HG02610 (cell line): ENCODE measurements at regions not wholly inside any gene's neighbourhood (a gene's known extent, or its start where the extent isn't known, plus 50 kb on each side); places are given as distances from the start of the nearest gene placed in this dataset.

Experiments
- ATAC-seq: cut with Tn5 transposase; IDR thresholded peaks from one replicate; pipeline ENCODE4 v1.9.1; 2021; ENCODE audit warnings: mild to moderate bottlenecking, moderate library complexity; ENCODE audit not compliant: unreplicated experiment

- no peak for ATAC-seq
These were observed 324.6 kb upstream of the PLSCR5 start for GRCh38 chr3:146929696-146930095.

GRCh38 chr3:146928421-146929059 lies 323.4 kb upstream of the PLSCR5 start:
- no peak for ATAC-seq

GRCh38 chr3:146921693-146922092 lies 316.5 kb upstream of the PLSCR5 start:
- ATAC-seq, result no peak

- no peak for ATAC-seq
These were observed 309.3 kb upstream of the PLSCR5 start for GRCh38 chr3:146914409-146914808.

- ATAC-seq, result no peak
These were observed 307.3 kb upstream of the PLSCR5 start for GRCh38 chr3:146912241-146913015.

- ATAC-seq, result no peak
These were observed 298.8 kb upstream of the PLSCR5 start for GRCh38 chr3:146903927-146904326.

GRCh38 chr3:146899171-146899570 lies 294.0 kb upstream of the PLSCR5 start:
- ATAC-seq, result no peak

GRCh38 chr3:146896711-146897110 lies 291.6 kb upstream of the PLSCR5 start:
- no peak for ATAC-seq

- ATAC-seq, result no peak
These were observed 290.0 kb upstream of the PLSCR5 start for GRCh38 chr3:146895026-146895749.

GRCh38 chr3:146894406-146894805 lies 289.3 kb upstream of the PLSCR5 start:
- ATAC-seq, result no peak

GRCh38 chr3:146892041-146892440 lies 286.9 kb upstream of the PLSCR5 start:
- ATAC-seq, result no peak

- no peak for ATAC-seq
These were observed 284.5 kb upstream of the PLSCR5 start for GRCh38 chr3:146889626-146890025.

- no peak for ATAC-seq
These were observed 283.0 kb upstream of the PLSCR5 start for GRCh38 chr3:146888176-146888575.

- no peak for ATAC-seq
These were observed 279.6 kb upstream of the PLSCR5 start for GRCh38 chr3:146884721-146885120.

GRCh38 chr3:146884296-146884695 lies 279.1 kb upstream of the PLSCR5 start:
- no peak for ATAC-seq

GRCh38 chr3:146883288-146883687 lies 278.1 kb upstream of the PLSCR5 start:
- ATAC-seq, result no peak

GRCh38 chr3:146881966-146882760 lies 277.0 kb upstream of the PLSCR5 start:
- ATAC-seq, result no peak

- no peak for ATAC-seq
These were observed 276.2 kb upstream of the PLSCR5 start for GRCh38 chr3:146881356-146881755.

- ATAC-seq, result no peak
These were observed 268.6 kb upstream of the PLSCR5 start for GRCh38 chr3:146873748-146874147.

- no peak for ATAC-seq
These were observed 260.1 kb upstream of the PLSCR5 start for GRCh38 chr3:146865175-146865755.

- no peak for ATAC-seq
These were observed 256.1 kb upstream of the PLSCR5 start for GRCh38 chr3:146861262-146861661.
